NCI-H128 (cell line): ENCODE measurements at regions not wholly inside any gene's neighbourhood (a gene's known extent, or its start where the extent isn't known, plus 50 kb on each side); places are given as distances from the start of the nearest gene placed in this dataset.
"Not testable (repeated sequence)": the region's sequence is repeated elsewhere in the genome, so short reads cannot be mapped to it uniquely, and the experiment has no call there.

ENCODE experiments used
- DNase-seq: peaks from one replicate; lab custom pipeline; 2025; ENCODE audit not compliant: unreplicated experiment; lab: John Stamatoyannopoulos, UW

GRCh38 chr7:53495181-53495580 is 459.7 kb downstream of the POM121L12 start:
- not testable (repeated sequence) for DNase-seq

DNA sequence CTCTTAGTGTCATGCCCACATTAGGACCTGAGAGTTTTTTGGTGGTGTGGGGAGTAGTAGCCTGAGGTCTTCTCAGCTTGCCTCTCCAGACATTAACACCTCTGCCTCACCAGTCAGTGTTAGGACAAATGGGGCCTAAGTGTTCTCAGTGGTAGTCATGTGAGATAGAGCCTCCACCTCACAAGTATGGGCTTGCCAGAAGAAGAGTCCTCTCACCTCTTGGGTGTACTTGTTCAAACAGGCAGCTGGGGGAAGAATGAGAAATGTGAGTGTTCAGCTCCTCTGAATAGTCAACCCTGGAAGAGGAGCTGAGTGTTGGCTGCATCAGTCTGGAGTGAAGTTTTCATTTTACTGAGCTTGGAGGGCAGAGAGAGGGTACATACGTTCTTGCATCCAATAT is 464.6 kb downstream of the POM121L12 start:
- no peak for DNase-seq

- DNase-seq: no peak
Measured at GRCh38 chr7:53504914-53505313, 469.5 kb downstream of the POM121L12 start.

- no peak for DNase-seq
Measured at GRCh38 chr7:53518319-53518718, 482.9 kb downstream of the POM121L12 start.

- DNase-seq: peak; percentile 9
Measured at GRCh38 chr7:53520841-53521240, 485.4 kb downstream of the POM121L12 start.

- peak; percentile 14 for DNase-seq
Measured at GRCh38 chr7:53521638-53522184, 486.3 kb downstream of the POM121L12 start.

GRCh38 chr7:53539558-53539957 is 504.1 kb downstream of the POM121L12 start:
- no peak for DNase-seq

DNA sequence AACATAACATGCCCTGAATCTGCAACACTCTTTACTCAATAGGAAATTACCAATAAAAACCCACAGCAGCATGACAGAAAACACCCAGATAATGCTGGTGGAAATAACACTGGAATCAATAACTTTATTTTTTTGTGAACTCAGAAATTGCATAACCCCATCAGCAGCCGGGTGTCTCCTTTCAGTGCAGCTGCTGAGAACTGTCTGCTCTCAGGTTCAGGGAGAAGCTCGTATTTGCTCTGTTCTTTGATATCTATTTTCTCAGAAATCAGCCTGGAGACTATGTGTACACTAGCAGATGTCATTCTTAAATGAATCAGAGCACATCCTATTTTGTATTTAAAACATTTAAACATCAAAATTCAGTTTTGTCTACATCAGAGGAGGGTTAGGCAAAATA is 506.0 kb downstream of the POM121L12 start:
- DNase-seq: no peak

- DNase-seq: no peak
Measured at GRCh38 chr7:53542157-53542556, 506.7 kb downstream of the POM121L12 start.
